Stimulated activated CD4-positive, alpha-beta T cell treated with anti-CD3 and anti-CD28 coated beads, Interleukin-12 subunit alpha, Interleukin-12 subunit beta, amount 100 ng/mL, for 4 hours (primary cell): ENCODE measurements at regions not wholly inside any gene's neighbourhood (a gene's known extent, or its start where the extent isn't known, plus 50 kb on each side); places are given as distances from the start of the nearest gene placed in this dataset.
"Not testable (repeated sequence)": the region's sequence is repeated elsewhere in the genome, so short reads cannot be mapped to it uniquely, and the experiment has no call there.

Experiments
- DNase-seq: peaks from one replicate; pipeline ENCODE4 v3.0.0-alpha.2; 2020

DNA sequence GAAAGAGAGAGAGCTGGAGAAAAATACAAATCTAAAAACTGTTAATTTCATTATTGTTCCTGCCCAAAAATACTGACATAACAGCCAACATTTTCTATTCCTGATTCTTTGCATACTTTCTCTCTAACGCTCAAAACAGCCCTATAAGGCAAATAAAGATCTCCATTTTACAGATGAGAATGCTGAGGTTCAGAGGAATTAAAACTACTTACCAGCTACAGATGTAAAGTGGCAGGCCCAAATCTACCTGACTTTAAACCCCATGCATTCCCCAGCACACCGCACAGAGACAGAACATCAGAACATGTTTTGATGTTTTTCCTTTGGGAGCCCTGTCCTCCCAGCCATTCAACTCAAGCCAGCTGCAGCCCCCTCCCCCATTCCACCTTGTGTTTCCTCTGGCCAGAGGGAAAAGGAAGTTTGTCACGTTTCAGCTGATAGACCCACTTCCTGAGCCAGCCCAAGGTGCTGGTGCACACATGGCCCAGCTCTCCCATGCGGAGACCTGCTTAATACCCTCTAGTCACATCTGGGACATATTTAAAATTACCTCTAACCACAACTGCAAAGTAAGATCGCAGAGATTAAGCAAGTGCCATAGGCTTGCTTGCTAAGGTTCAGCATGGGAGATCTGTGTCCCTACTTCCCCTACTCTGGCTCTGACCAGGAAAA lies 133.1 kb upstream of the NFIA start:
- DNase-seq, result no peak

DNA sequence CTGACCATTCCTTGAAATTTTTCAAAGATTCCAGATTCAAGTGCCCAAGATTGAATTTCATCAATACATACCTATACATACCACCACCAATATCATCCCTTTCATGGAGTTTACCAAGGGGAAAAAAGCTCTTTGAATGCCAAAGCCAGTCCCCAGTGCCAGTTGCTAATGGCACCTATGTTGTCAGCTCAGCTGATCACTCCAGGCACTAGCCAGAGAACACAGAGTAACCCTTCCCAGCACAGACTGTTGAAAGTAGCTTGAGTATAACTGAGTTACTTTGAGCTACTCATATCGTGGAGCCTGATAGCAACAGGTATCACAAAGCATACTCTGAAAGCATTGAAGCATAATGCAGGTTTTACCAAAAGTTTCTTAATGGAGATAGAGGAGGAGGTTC lies 133.9 kb upstream of the NFIA start:
- no peak for DNase-seq

DNA sequence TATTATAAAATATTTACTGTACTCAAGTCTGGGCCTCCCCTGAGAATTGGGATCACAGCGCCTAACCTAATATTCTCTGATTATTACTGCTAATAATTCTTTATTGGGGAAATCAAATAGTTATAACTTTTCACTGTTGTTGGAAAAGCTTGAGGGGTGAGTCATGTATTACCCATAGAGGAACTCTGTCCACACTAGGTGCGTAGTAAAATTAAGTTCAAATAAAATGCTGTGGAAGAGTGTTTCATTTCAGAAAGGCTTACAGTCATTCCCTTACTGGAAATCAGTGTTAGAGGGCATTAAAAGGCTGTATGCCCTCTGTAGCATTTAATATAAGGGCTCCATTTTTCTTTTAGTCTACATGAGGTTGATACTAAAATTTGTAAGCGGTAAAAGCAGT lies 135.0 kb upstream of the NFIA start:
- no peak for DNase-seq

DNA sequence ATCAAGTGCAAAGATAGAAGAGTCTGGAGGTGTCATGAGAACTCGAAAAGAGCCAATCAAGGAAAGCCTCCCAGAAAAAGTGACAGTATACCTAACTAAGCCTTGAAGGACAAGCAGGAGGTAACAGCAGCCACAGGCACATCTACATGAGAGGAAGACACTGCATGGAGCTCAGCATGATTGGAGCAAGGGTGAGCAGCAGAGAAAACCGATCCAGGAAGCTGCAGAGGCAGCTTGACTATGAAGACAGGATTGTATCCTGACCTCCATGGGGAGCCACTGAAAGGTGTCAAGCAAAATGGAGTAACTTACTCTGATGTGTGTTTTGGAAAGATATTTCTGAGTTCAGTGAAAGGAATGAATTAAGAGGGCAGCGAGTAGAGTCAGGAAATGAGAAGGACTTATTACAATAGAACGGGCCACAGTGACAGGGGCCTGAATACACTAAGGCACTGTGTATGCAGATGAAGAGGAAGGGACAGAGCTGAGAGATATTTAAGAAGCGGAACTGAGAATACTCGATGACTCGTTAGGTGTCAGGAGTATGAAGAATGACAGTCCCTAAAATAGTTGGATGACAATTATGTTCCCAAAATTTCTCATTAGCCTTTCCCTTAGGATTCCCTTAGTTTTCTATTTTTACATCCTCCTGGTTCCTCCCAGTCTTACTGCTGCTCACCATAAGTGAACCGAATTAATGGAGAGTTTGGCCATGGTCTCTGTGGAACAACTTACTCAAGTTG lies 139.3 kb upstream of the NFIA start:
- DNase-seq, result no peak

DNA sequence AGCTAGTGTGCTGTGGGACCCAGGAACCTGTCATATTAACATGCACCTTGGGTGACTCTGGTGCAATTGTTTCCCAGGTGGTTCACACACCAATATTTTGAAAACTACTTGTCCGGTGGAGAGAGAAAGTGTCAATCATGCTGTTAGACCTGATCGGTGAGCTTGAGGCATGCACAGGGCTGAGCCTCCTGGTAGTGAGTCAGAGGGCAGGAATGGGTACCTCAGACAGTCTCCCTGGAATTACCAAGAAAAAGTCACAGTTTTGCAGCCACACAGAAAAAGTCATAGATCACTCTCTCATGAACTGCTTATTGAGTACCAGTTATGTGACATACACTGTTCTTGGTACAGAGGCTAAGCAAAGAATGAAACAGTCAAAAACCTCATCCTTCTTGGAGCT lies 140.1 kb upstream of the NFIA start:
- no peak for DNase-seq

DNA sequence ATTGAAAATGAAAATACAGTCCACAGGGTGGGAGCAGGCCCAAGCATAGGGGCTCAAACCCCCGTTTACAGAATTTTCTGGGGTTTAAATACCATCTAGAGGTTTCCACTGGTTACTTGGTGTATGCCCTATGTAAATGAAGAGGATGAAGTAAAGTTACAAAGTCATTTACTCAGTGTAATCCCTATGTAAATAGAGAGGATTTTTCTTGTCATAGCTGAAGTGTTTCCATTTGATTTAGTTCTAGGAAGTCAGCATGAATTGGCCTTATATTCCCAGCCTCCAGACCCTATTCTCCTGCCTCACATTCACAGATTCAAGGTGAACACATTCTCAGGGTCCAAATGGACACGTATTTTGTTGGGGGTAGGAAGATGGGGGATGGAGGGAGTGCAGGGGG lies 141.7 kb upstream of the NFIA start:
- DNase-seq, result not testable (repeated sequence)

DNA sequence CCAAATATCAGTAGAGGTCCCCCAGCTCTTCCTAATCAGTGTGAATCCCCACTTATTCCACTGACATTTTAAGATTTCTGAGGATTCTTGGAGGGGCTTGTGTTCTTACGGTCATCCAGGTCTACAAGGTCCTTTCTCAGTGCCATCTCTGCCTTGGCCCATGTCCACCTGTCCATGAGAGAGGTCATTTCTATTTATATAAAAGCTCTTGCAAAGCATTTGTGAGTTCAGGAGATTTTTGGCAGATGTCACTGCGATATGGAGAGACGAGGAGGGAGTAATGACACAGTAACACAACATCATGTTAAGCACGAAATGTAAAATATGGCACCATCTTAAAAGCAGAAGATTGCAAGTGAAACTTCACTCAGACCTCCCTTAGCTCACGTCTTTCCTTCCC lies 144.6 kb upstream of the NFIA start:
- DNase-seq, result no peak

DNA sequence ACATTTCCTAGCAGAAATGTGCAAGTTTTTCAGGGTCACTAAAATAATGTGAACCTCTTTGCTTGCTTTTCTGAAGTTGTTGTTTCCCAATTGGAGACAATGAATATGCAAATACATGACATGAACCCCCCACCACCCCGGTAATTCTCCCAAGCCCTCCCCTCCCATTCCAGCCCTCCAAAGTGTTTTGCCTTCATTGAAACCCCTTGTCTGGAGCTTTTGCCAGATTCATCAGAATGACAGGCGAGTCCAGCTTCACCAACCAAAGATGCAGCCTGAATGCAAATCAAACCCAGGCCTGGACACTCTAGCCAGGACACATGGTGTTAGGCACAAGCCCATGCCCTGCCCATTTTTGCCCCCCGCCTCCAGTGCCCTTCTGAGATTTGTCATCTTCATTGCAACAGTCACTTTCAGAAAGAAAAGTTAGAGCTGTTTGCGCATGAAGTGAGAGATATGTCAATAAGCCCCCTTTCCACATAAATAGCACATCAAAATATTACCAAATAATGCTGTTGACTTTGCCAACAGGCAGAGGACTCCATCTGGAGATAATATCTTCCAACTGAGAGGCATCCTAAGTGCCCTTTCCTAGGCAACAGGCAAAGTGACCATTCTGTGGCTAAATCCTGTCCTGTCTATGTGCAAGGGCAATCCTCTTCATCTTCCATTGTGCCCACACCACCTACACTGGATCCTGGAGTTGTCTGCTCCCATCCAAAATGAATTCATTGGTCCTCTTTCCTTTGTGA lies 145.6 kb upstream of the NFIA start:
- no peak for DNase-seq

DNA sequence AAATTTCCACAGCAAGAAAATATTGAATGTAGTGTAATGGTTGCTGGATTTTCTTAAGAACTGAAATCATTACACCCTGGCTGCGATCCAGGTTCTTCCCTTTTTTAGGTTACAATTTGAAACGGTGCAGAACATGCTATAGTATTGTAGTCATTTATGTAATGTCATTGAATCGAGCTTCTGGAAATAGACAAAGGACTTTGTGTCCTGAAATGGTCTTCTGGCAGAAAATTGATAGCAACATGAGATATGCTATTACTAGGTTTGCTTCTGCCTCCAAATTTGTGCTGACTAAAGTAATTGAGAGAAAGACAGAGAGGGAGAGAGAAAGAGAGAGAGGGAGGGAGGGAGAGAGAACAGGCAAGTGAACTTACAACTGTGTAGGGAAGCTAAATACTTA lies 146.2 kb upstream of the NFIA start:
- no peak for DNase-seq

DNA sequence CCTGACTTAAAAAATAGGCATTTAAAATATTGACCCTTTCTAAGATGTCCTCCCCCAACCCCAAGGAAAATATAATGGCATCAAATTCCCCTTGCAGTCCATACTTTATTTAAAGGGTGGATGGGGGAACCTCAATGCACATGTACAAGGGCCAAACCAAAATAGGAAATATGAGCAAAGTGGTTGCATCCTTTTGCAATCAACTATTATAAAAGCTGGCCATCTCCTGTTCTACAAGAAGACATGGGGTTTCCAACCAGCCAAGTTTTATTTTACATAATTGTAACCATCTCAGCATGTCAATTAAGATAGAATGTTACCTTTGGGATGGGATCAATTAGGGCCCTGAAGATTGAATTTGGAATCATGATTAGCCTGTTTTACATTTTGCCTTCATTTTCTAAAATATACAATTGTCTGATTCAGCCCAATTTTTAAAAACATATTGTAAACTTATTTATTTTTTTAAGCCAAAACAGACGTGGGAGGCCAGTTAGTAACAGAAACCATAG lies 146.7 kb upstream of the NFIA start:
- no peak for DNase-seq

DNA sequence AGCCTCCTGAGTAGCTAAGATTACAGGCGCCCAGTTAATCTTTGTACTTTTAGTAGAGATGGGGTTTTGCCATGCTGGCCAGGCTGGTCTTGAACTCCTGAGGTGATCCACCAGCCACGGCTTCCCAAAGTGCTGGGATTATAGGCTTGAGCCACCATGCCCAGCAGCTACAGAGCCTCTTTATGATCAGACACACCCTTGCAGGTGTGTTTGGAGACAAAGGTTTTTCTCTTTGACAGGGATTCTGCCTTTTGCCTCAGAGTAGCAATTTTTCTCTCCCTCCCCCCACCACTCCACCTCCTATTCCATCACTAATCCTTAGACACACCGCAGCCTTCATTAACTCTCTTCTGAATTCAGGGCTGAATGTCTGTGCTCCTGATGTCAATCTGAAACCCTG lies 152.2 kb upstream of the NFIA start:
- no peak for DNase-seq

DNA sequence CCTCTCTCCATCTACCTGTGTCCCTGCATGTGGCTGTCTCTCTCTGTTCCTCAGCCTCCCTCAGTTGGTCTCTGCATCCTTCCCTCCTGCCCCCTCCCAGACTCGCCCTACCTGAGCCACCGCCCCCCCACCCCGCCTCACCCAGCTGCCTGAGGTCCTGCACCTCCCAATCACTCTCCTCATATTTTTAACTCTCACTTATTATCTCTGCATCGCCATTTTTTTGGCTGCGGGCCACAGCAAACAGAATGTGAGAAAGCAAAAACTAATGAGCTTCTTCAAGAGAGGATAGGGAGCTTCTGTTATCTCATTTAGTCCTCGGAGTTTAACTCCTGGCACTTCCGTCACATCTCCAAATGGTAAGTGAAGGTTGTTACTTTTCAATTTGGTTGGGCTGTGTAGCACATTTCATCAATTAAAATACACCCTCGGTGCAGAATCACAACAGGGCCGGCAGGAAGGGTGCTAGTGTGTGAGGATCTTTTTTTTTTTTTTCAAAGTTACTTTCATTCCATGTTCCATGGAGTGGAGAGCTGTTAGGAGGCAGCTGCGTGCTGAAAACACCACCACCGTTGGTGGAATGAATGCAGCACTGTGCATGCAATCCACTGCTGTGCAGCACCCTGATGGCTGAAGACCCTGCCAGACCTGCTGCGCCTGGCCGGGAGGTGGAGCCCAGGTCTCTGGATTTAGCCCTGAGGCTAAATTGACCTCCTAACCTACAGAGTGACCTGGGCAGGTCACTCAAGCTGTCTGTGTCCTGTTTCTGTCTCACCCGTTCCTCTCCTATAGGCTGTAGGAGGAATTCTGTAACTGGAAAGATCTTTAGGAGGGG lies 157.2 kb upstream of the NFIA start:
- no peak for DNase-seq

DNA sequence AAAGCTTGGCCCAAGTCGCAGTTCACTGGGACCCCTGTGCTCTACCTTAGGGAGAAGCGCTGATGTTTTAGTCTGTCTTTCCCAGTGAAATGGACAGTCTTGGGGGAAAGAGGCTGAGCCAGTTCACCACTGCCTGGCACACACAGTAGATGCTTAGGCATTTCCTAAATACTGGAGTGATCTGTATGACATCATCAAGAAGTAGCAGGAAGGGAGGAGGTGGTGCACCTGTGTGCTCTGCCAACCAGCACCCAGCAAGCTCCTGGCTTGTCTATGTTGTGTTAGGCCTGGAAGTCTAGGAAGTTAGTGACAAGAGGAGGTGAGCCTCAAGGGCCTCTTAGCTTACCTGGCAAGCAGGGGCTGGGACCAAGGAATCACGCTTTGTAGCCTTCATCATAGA lies 158.2 kb upstream of the NFIA start:
- DNase-seq, result no peak

DNA sequence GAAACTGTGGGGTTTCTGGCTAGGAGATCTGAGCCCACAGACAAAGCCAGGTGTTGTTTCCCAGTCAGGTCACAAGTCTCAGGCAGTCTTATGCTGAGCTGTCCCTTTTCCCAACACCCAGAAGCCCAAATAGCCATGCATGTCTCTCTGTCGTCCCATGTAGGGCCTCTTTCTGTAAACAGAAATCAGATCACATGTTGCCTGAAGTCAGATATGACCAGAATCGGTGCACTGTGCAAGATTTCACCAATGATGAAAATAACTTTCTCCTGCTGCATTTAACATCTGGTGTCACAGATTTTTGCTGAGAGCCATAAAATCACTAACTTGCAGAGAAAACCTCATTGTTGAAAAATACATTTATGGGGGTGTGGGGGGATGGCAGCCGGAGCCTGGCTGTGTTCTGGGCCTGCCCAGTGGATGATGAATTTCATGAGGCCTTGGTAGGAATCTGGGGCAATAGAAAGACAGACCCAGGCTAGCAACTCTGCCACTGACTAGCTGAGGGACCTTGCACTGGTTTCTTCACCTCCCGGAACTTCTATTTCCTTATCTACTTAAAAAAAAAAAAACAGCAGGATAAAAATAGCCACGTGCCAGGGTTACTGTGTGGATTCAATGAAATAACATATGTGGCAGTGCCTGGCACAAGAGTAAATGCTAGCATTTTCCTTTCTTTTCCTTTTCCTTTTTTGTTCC lies 158.8 kb upstream of the NFIA start:
- DNase-seq, result no peak

DNA sequence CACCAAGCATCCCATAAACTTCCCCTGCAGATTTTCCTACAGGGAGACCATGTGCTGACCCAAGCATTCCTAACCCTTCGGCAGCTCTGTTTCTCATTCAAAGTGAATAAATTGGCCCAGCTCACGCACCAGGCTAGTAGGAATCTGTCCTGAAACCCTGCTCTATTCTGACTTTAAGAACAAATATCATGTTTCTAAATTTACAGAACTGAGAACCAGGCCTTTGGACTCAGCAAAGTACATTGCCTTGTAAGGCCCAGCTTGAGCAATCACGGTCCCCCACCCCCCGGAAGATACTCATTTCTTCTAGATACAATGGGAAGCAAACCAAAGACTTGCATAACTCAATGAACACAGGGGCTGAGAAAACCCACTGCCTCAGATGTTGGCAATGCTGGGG lies 160.1 kb upstream of the NFIA start:
- no peak for DNase-seq

DNA sequence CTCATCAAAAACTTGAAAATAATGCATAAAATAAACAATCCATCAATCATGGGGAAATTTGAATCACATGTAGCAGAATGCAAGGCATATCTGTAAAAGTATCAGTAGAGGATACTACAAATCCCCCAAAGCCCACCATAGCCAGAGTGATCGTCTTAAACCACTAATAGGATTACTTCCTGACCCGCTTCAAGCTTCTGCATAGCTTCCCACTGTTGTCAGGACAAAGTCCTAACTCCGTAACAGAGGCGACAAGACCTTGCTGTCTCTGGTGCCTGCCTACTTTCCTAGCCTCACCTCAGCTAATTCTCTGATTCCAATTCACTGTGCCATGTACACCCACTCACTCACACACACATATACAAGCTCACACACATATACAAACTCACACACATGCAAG lies 161.2 kb upstream of the NFIA start:
- no peak for DNase-seq

DNA sequence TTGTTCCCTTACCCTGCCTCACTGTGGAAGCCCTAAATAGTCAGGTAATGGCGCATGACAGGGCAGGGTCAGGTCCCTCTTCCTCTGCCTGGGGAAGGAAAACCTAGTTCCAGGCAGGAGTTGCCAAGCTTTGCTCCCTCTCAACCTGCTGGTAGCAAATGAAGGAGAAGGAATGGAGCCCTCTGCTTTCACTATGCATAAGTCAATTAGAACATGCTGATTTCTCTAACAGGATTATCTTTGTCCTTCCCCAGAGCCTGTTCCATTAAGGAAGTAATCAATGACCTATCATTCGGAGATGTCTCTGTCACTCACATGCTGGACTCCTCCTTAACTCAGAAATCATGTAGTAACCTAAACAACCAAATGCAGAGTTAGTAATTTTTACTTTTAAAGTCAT lies 161.8 kb upstream of the NFIA start:
- no peak for DNase-seq

DNA sequence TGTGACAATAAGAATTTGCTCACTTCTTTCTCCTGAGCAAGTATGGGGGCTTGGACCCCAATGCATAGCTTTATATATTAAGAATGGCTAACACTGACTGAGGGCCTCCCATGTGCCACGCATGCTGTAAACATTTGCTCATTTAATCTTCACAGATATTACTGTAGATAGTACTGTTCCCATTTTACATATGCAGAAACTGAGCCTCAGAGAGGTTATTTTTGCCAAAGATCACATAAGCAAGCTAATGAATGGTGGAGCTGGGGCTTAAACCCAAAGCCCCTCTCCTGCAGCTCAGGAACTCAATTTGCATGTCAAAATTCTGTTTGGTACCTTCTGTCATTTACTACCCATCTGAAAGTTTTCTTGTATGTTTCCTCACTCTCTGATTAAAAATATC lies 163.5 kb upstream of the NFIA start:
- DNase-seq, result no peak

DNA sequence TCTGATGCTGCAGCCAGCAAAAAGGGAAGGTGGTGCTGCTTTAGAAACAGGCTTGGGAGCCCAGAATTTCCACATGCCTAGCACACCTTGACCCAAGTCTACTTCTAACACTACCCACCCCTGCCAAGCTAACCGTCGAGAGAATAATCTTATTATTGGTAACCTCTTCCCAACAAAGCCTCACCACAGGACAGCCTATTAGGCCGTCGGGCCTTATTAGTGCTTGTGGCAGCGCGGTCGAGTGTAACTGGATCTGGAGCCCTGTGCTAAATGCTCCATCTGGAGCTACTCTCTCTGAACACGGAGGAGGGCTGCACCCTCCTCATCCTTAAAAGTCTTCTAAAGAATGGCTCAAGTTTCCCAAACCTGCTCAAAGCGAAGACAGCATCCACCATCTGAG lies 165.5 kb upstream of the NFIA start:
- no peak for DNase-seq

DNA sequence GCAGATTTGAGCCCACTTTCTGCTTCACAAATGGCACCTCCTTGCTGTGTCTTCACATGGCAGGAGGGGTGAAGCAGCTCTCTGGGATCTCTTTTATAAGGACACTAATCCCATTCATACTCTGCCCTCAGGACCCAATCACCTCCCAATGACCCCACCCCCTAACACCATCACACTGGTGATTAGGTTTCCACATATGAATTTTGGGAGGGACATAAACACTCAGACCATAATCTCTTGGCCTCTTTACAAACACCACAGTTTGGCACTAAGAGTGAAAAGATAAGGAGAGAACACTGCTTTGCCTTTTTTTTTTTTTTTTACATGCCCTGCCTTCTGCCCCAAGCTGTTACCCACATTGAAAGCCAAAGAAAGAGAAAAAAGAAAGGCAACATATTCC lies 166.2 kb upstream of the NFIA start:
- no peak for DNase-seq

DNA sequence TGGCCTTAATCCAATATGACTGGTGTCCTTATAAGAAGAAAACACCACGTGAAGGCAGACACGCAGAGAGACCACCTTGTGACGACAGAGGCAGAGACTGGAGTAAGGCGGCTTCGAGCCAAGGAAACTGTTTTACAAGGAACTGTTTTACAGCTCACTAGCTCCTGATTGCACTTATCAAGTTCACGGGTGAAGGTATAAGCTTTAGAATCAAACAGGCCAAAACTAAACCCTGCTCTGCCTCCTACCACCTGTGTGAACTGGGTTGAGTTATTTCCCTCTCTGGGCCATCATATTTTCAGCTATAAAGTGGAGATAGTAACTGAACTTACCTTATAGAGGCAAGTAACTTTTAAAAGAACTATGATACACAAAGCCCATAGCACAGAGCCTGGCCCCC lies 166.9 kb upstream of the NFIA start:
- DNase-seq, result no peak

DNA sequence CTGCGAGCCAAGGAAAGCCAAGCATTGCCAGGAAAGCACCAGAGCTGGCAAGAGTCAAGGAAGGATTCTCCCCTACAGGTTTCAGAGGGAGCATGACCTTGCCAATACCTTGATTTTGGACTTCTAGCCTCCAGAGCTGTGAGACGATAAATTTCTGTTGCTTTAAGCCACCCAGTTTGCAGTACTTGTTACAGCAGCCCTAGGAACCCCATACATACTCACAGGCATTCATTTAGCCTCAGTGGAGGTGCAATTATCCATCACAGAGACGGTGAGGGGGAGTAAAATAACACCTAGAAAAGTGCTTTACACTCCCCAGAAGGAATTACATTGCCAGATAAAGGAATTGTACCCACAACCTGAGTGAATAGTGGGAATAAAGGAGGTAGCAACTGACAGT lies 167.4 kb upstream of the NFIA start:
- DNase-seq, result no peak

DNA sequence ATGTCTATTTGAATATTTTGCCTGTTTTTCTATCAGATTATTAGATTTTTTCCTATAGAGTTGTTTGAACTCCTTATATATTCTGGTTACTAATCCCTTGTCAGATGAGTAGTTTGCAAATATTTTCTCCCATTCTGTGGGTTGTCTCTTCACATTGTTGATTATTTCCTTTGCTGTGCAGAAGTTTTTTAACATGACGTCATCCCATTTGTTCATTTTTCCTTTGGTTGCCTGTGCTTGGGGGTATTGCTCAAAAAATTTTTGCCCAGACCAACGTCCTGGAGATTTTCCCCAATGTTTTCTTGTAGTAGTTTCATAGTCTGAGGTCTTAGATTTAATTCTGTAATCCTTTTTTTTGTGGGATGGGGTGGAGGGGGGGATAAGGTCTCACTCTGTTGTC lies 168.7 kb upstream of the NFIA start:
- not testable (repeated sequence) for DNase-seq
